HG03354 (cell line): ENCODE measurements at regions not wholly inside any gene's neighbourhood (a gene's known extent, or its start where the extent isn't known, plus 50 kb on each side); places are given as distances from the start of the nearest gene placed in this dataset.
A peak's percentile ranks its signal among the peaks of the same experiment; 100 is the strongest.
"Not testable (repeated sequence)": the region's sequence is repeated elsewhere in the genome, so short reads cannot be mapped to it uniquely, and the experiment has no call there.

Source experiments
- ATAC-seq: cut with Tn5 transposase; IDR thresholded peaks from one replicate; pipeline ENCODE4 v1.9.1; 2021; ENCODE audit warnings: mild to moderate bottlenecking; ENCODE audit not compliant: unreplicated experiment, poor library complexity, severe bottlenecking

DNA sequence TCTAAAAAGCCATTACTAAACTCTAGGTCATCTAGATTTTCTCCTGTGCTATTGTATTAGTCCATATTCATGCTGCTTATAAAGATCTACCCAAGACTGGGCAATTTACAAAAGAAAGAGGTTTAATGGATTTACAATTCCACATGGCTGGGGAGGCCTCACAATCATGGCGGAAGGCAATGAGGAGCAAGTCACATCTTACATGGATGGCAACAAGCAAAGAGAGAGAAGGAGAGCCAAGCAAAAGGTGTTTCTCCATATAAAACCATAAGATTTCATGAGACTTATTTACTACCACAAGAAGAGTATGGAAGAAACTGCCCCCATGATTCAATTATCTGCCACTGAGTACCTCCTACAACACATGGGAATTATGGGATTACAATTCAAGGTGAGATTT lies 69.6 kb upstream of the CCDC6 start:
- ATAC-seq, result not testable (repeated sequence)

DNA sequence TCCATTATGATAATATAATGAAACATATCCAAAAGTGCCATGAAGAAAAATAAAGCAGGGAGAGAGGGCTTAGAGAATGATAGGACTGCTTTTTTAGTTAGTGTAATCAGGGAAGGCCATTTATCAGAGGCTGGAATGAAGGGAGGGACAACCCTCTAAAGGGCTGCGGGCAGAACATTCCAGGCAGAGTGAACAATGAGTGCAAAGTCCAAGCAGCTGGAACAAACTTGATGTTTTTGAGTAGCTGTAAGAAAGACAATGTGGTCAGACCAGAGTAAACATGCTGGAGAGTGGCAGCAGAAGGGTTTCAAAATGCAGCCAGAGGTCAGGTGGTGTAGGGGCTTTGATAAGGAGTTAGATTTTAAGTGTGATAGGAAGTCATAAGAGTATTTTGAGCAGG lies 65.6 kb upstream of the CCDC6 start:
- ATAC-seq, result no peak

DNA sequence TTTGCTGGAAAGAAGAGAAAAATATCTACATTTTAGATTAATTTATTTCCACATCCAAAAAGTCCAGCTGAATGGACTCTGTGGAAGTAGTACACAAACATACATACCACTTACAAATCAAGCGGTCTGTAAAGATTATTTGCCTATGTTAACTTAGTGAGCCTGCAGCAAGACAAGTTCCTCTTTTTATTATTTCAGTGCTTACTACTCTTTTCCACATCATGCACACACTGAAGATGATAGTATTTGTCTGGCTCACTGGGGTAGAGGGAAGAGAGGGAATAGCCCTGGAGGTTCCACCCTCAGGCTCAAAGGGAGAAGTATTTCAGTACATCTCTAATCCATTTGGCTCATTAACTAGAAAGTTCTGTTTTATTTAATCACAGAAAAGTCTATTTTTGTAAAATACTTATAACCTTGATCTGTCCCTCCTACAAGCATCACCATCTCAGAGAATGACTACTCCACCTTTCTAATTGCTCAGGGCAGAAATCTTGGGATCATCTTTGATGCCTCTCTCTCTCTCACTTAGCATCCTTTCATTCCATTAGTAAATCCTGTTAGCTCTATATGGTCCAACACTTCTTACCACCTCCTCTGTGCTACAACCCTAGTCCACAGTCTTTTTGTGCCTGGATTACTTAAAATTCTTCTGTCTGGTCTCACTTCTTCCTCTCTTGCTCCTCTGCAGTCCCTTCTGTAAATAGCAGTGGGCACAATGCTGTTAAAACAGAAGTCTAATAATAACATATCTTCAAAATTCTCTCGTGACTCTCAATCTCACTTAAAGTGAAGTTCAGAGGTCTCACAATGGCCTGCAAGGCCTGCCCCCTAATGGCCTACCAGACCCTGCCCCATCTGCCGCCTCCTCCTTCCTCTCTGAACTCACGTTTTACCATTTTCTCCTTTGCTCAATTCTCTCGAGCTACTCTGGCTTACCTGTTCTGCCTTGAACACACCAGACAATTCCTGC lies 64.3 kb upstream of the CCDC6 start:
- peak; percentile 76 for ATAC-seq

DNA sequence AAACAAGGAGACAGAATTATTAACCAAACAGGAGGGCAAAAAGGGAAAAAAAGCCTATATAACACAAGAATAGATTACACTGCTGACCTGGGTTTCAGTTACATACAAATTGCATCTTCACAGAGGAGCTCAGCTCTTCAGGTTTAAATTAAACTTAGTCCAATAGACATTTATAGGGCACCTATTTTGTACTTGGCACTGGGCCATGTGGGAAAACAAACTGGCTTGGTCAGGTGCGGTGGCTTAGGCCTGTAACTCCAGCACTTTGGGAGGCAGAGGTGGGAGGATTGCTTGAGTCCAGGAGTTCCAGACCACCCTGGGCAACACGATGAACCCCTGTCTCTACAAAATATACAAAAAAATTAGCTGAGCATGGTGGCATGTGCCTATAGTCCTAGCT lies 62.3 kb upstream of the CCDC6 start:
- no peak for ATAC-seq

DNA sequence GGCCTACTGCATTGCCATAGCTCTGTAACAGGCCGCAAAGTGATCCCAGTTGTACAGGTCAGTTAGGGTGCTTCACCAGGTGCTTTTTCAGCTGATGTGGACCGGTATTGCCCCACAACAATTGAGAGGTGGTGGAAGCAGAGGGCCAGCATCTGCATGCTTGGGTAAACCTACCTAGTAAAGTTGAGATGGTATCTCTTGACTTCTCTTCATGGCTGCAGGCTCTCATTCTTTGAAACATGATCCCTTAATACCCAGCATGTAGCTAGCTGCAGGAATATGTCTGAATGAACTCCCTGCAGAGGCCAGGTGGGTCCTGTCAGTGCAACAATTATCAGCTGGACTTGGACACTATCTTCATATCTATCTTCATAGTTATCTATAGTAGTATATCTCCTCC lies 60.7 kb upstream of the CCDC6 start:
- no peak for ATAC-seq

DNA sequence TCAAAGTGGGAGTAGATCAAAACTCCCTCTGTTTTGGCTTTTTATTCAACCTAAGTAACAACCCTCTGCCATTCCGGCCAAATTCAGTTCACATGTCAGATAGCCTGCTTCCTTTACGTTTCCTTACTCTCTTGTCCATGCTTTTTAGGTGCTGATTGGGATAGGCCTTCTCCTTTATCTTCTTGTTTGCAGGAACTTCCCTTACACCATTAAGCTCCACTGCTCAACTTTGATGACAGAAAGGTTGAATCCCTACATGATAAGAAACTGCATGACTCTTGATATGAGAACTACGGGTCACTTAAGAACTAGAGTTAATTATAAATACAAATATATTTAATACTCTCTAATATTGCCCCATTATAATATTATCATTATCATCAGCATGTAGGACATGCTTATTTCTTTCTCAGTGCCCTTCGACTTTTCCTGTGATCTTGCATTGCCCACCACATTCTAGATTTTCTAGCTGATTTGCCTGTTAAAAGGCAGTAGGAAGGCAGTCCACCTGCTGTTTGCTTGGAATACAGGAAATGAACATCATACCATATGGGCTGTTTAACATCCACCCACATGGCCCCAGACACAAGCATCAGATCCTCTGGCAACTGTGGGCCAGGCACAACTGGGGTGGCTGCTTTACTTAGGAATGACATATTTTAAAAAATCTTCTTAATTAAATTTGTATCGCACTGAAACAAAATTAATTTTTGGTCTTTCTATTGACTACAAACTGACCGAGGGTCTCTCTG lies 59.7 kb upstream of the CCDC6 start:
- no peak for ATAC-seq

DNA sequence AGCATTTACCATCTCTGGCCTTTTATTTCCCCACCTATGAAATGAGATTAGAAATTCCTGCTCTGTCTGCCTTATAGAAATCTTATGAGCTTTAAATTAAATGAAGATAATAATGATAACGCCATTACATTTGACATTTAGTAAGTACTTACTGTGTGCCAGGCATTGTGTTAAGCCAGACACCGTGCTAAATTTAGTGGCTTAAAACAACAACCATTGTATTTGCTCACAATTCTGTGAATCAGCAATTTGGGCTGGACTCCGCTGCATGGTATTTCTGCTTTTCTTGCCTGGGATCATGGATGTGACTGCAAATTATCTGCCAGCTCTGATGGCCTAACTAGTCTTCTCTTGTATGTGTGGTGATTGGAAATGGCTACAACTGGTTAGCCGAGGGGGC lies 56.4 kb upstream of the CCDC6 start:
- no peak for ATAC-seq

DNA sequence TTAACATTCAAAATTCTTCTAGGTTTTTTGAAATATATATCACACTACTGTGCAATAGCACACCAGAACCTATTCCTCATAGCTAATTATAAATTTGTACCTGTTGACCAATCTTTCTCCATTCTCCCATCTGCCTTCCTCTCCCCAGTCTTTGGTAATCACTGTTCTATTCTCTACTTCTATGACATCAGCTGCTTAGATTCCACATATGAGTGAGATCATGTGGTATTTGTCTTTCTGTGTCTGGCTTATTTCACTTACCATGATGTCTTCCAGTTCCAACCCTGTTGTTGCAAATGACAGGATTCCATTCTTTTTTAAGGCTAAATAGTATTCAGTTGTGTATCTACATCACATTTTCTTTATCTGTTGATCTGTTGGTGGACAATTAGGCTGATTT lies 54.4 kb upstream of the CCDC6 start:
- no peak for ATAC-seq

DNA sequence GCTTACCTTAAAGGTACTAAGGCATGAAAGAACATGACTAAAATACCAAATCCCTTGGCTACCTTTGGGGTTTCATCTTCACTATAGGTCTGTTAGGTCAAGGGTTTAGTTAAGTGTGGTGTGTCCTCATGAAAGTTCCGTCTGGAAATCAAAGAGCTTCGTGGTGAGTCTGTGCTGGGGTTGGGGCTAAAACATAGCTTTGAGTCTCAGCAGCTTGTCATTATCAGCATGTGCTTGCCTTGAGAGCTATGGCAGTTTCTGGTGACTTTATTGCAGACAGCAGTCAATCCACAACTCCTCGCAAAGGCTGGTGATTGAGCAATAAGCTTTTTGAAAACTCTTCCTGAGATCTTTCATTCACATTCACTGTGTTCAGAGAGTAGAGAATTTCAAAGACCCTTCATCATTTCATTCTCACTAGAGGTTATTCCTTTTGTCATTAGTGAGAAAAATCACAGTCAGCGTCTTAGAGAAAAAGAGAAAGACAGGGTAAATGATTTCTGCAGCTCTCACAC lies 53.2 kb upstream of the CCDC6 start:
- ATAC-seq, result no peak

DNA sequence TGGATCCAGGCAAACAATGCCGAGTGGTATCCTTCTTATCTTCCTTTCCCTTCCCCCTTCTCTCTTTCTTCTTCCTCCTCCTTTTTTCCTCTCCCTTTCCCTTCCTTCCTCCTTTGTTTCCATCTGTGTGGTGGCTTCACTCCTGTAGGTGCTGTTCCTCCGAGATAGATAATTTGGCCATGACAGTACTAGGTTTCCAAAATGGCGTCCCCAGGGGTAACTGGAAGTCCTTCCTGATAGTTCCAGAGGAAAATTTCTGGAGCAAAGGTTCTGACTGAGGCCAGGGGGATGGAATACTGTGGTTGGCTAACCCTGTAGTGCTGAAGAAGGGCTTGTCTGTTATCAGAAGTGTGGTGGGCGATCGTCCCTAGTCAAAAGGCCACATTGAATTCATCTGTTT lies 52.5 kb upstream of the CCDC6 start:
- ATAC-seq, result no peak

DNA sequence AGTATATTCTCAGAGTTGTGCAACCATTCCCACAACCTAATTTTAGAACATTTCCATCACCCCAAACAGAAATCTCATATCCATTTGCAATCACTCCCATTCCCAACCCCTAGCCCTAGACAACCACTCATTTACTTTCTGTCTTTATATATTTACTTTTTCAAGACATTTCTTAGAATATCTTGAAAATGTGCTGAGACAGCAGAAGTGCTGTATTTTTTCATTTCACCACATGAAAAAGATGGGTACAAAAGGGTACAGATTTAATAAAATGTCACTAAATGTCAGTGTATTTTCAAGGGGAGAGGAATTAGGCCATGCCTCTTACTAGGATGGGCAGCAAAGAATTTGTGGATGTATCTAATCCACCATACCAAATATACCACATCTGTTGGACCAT lies 51.6 kb upstream of the CCDC6 start:
- no peak for ATAC-seq
